A673 (cell line): ENCODE measurements at regions not wholly inside any gene's neighbourhood (a gene's known extent, or its start where the extent isn't known, plus 50 kb on each side); places are given as distances from the start of the nearest gene placed in this dataset.

ENCODE experiments used
- BruUV-seq: library from RNA; stranded (reverse); fragments of 400-500 nt; replicated peaks from 2 replicates; lab custom pipeline; 2021; lab: Mats Ljungman, UMichigan
- CTCF ChIA-PET: fragments of 300-600 bp; sonication (Branson Sonifier 250); formaldehyde crosslinking; loops from one replicate; lab custom pipeline; 2022; ENCODE audit warnings: antibody characterized with exemption; lab: Charles Lee
- POLR2A ChIA-PET: fragments of 300-600 bp; sonication (Branson Sonifier 250); formaldehyde crosslinking; loops from one replicate; lab custom pipeline; 2022; ENCODE audit warnings: antibody characterized with exemption; ENCODE audit not compliant: low non-redundant PET; lab: Charles Lee
- DNase-seq: peaks from one replicate; pipeline ENCODE4 v3.0.0-alpha.2; 2015; ENCODE audit warnings: low spot score
- H3K27ac ChIP-seq: fragments of 200-600 bp; sonication (generic); 2 replicates; pipeline ENCODE4 v1.5.1; 2016; ENCODE audit warnings: mixed run types, low read depth, mild to moderate bottlenecking, mixed read lengths, antibody characterized with exemption, low read length; ENCODE audit not compliant: poor library complexity, severe bottlenecking
- H3K27me3 ChIP-seq: fragments of 200-600 bp; sonication (generic); replicated peaks from 2 replicates; pipeline ENCODE4 v1.6.1; 2017; ENCODE audit warnings: mixed run types, low read depth, mild to moderate bottlenecking, mixed read lengths, antibody characterized with exemption, low read length; ENCODE audit not compliant: insufficient read depth, poor library complexity
- H3K36me3 ChIP-seq: fragments of 200-600 bp; sonication (generic); 2 replicates; pipeline ENCODE4 v1.6.1; 2016; ENCODE audit warnings: mixed run types, mild to moderate bottlenecking, mixed read lengths, antibody characterized with exemption, low read length; ENCODE audit not compliant: insufficient read depth, poor library complexity, severe bottlenecking
- H3K4me1 ChIP-seq: fragments of 200-600 bp; sonication (generic); 2 replicates; pipeline ENCODE4 v1.6.1; 2017; ENCODE audit warnings: mixed run types, mild to moderate bottlenecking, mixed read lengths, antibody characterized with exemption, low read length; ENCODE audit not compliant: insufficient read depth, poor library complexity, severe bottlenecking
- H3K4me3 ChIP-seq: fragments of 200-600 bp; sonication (generic); 2 replicates; pipeline ENCODE4 v1.5.1; 2016; ENCODE audit warnings: low read depth, mixed run types, mild to moderate bottlenecking, mixed read lengths, low read length; ENCODE audit not compliant: poor library complexity, severe bottlenecking
- H3K9me3 ChIP-seq: fragments of 200-600 bp; sonication (generic); 2 replicates; pipeline ENCODE4 v1.6.1; 2016; ENCODE audit warnings: mixed run types, low read depth, mild to moderate bottlenecking, mixed read lengths, antibody characterized with exemption, low read length; ENCODE audit not compliant: poor library complexity, severe bottlenecking
- EZH2 ChIP-seq: fragments of 200-600 bp; sonication (generic); IDR thresholded peaks from 2 replicates; pipeline ENCODE4 v1.6.1; 2017; ENCODE audit warnings: borderline replicate concordance, low read depth, mild to moderate bottlenecking, mixed read lengths, antibody characterized with exemption, low read length; ENCODE audit not compliant: poor library complexity, severe bottlenecking
- intact Hi-C: fragments of 100-400 bp; cut with micrococcal nuclease; formaldehyde crosslinking; loops from one replicate; pipeline ENCODE4 v1.10.0; 2022; ENCODE audit not compliant: unreplicated experiment
- TF ChIP-seq, protein P1 (sequence below): fragments of 300-800, 200-600 bp; sonication (generic); conservative IDR thresholded peaks from 2 replicates; pipeline ENCODE4 v1.5.1; 2017; ENCODE audit warnings: low read depth, mild to moderate bottlenecking, antibody characterized with exemption, low read length, moderate library complexity, mixed read lengths

DNA sequence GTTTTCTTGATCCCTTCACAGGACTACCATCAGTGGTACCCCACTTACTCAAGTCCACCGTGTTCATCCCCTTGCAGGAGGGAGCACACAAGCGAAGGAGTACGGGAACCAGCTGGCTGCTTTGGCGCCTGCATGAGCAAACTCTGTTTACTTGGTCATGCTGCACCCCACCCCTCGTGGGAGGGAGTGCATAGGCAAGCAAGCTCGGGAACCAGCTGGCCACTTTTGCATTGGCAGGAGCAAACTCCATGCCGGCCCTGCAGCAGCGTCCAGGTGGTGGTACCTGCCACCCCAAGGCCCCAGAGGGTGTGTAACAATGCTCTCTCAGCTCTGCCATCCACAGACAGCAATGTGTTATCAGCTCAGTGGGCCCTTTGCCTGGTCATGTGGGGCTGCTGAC is 737.8 kb downstream of the FAM181B start:
- no peaks in the 10 kb centered on the region for H3K4me1 ChIP-seq
- ChIA-PET CTCF (no interaction called here), POLR2A (no interaction called here)
- DNase-seq, result no peak
- TF ChIP-seq EZH2, result no peak
- TF ChIP-seq, protein P1, sequence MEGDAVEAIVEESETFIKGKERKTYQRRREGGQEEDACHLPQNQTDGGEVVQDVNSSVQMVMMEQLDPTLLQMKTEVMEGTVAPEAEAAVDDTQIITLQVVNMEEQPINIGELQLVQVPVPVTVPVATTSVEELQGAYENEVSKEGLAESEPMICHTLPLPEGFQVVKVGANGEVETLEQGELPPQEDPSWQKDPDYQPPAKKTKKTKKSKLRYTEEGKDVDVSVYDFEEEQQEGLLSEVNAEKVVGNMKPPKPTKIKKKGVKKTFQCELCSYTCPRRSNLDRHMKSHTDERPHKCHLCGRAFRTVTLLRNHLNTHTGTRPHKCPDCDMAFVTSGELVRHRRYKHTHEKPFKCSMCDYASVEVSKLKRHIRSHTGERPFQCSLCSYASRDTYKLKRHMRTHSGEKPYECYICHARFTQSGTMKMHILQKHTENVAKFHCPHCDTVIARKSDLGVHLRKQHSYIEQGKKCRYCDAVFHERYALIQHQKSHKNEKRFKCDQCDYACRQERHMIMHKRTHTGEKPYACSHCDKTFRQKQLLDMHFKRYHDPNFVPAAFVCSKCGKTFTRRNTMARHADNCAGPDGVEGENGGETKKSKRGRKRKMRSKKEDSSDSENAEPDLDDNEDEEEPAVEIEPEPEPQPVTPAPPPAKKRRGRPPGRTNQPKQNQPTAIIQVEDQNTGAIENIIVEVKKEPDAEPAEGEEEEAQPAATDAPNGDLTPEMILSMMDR, result no peak
- H3K27ac ChIP-seq, result no peak overlapping the region
- intact Hi-C loops, result no loop called here
- no peak overlapping the region for H3K4me3 ChIP-seq
- no peaks in the 10 kb centered on the region for H3K27me3 ChIP-seq
- peaks cover 4% of the 10 kb centered on the region for H3K9me3 ChIP-seq
- no peaks in the 10 kb centered on the region for H3K36me3 ChIP-seq
- BruUV-seq, result no TSS peak

DNA sequence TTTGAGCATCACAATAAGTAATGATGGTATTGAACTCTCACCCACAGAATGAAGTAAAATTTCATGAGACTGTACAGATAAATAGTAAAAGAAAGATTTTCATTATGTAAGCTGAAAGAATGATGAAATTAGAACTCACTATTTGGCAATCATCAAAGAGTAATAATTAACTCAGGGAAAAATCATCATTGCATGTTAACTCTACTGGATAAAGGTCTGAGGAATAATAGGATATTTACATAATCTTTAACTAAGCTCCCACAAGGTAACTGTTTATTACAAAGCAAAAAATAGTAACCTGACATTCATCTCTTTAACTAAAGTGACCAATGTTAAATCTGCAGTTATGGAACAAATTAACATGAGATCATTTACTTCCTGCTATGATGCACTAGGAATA is 739.9 kb downstream of the FAM181B start:
- ChIA-PET CTCF (no interaction called here), POLR2A (no interaction called here)
- no peaks in the 10 kb centered on the region for H3K4me1 ChIP-seq
- H3K9me3 ChIP-seq, result peaks cover 4% of the 10 kb centered on the region
- no peak for DNase-seq
- no peak for TF ChIP-seq EZH2
- TF ChIP-seq, protein P1, result no peak
- H3K4me3 ChIP-seq, result no peak overlapping the region
- intact Hi-C loops, result no loop called here
- no peaks in the 10 kb centered on the region for H3K27me3 ChIP-seq
- no peaks in the 10 kb centered on the region for H3K36me3 ChIP-seq
- no peak overlapping the region for H3K27ac ChIP-seq
- no TSS peak for BruUV-seq

DNA sequence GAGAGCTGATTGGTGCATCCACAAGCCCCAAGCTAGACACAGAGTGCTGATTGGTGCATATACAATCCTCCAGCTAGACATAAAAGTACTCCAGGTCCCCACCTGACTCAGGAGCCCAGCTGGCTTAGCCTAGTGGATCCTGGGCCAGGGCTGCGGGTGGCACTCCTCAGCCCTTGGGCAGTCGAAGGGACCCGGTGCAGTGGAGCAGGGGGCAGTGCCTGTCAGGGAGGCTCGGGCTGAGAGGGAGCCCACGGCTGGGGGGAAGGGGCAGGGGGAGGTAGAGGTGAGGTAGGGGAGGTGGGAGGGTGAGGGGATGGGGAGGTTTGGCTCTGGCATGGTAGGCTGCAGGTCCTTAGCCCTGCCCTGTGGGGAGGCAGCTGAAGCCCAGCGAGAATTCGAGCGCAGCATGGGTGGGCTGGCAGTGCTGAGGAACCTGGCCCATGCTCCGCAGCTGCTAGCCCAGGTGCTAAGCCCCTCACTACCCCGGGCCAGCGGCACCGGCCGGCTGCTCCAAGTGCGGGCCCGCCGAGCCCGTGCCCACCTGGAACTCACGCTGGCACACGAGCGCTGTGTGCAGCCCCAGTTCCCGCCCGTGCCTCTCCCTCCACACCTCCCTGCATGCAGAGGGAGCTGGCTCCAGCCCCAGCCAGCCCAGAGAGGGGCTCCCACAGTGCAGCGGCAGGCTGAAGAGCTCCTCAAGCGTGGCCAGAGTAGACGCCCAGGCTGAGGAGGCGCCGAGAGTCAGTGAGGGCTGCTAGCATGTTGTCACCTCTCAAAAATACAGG is 742.8 kb downstream of the FAM181B start:
- CTCF ChIA-PET, result no interaction called here
- no TSS peak for BruUV-seq

More for the DNA sequence above, 742.8 kb downstream of the FAM181B start:
- Histone ChIP-seq H3K27ac (no peak overlapping the region), H3K4me3 (no peak overlapping the region), H3K36me3 (no peaks in the 10 kb centered on the region), H3K4me1 (no peaks in the 10 kb centered on the region), H3K27me3 (no peaks in the 10 kb centered on the region), H3K9me3 (peaks cover 4% of the 10 kb centered on the region)
- intact Hi-C loops, result no loop called here
- DNase-seq, result no peak
- TF ChIP-seq, protein P1, result no peak
- TF ChIP-seq EZH2, result no peak
- POLR2A ChIA-PET, result no interaction called here
